WERI-Rb-1 (cell line): ENCODE measurements at regions not wholly inside any gene's neighbourhood (a gene's known extent, or its start where the extent isn't known, plus 50 kb on each side); places are given as distances from the start of the nearest gene placed in this dataset.

Source experiments
- DNase-seq: peaks from one replicate; pipeline ENCODE4 v3.0.0-alpha.2; 2020
- H3K27ac ChIP-seq: fragments of 250-450 bp; sonication (Bioruptor Pico); 2 replicates; pipeline ENCODE4 v1.5.1; 2020; ENCODE audit warnings: mild to moderate bottlenecking, moderate library complexity
- H3K27me3 ChIP-seq: fragments of 250-450 bp; sonication (Bioruptor Pico); 2 replicates; pipeline ENCODE4 v1.5.1; 2021; ENCODE audit warnings: mild to moderate bottlenecking, low read depth, moderate library complexity; ENCODE audit not compliant: insufficient read depth, severe bottlenecking
- H3K36me3 ChIP-seq: fragments of 250-450 bp; sonication (Bioruptor Pico); 2 replicates; pipeline ENCODE4 v1.5.1; 2020; ENCODE audit warnings: mild to moderate bottlenecking, moderate library complexity
- H3K4me3 ChIP-seq: 2 replicates; pipeline ENCODE4 v1.5.1; 2011; ENCODE audit warnings: low read depth, mild to moderate bottlenecking, control low read depth, low read length
- H3K9me3 ChIP-seq: fragments of 250-450 bp; sonication (Bioruptor Pico); 2 replicates; pipeline ENCODE4 v1.5.1; 2021; ENCODE audit warnings: mild to moderate bottlenecking, moderate library complexity; ENCODE audit not compliant: severe bottlenecking
- TF ChIP-seq, protein P1 (sequence below): IDR thresholded peaks from 2 replicates; pipeline ENCODE4 v1.5.1; 2011; ENCODE audit warnings: low read depth, mild to moderate bottlenecking, control low read depth, inconsistent platforms, low read length

GRCh38 chr16:80317116-80317515, 223.7 kb upstream of the DYNLRB2 start:
- no peaks in the 10 kb centered on the region for H3K9me3 ChIP-seq
- H3K27me3 ChIP-seq = peaks cover 3% of the 10 kb centered on the region
- TF ChIP-seq, protein P1, sequence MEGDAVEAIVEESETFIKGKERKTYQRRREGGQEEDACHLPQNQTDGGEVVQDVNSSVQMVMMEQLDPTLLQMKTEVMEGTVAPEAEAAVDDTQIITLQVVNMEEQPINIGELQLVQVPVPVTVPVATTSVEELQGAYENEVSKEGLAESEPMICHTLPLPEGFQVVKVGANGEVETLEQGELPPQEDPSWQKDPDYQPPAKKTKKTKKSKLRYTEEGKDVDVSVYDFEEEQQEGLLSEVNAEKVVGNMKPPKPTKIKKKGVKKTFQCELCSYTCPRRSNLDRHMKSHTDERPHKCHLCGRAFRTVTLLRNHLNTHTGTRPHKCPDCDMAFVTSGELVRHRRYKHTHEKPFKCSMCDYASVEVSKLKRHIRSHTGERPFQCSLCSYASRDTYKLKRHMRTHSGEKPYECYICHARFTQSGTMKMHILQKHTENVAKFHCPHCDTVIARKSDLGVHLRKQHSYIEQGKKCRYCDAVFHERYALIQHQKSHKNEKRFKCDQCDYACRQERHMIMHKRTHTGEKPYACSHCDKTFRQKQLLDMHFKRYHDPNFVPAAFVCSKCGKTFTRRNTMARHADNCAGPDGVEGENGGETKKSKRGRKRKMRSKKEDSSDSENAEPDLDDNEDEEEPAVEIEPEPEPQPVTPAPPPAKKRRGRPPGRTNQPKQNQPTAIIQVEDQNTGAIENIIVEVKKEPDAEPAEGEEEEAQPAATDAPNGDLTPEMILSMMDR = no peak
- H3K27ac ChIP-seq = no peak overlapping the region
- no peak for DNase-seq
- H3K36me3 ChIP-seq = no peaks in the 10 kb centered on the region
- no peak overlapping the region for H3K4me3 ChIP-seq

DNA sequence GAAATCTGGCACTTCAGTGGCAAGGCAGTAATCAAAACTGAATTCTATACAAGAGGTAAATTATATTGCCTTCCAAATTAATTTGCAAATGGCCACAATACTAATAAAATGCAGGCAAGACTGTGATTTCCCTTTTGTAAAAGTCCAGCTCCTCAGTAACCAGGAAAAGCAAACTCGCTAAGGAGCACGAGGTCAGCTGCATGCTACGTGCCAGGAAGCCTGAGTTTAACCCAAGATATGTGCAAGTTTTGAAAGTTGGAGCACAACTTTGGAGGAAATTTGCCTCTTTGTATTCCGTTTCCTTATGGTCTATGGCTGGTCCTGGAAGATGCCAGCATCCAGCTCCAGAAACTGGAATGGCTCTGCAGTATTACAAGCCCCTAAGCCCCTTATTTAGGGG, 226.8 kb upstream of the DYNLRB2 start:
- Histone ChIP-seq H3K9me3 (no peaks in the 10 kb centered on the region), H3K27ac (no peak overlapping the region), H3K27me3 (peaks cover 3% of the 10 kb centered on the region), H3K4me3 (no peak overlapping the region), H3K36me3 (no peaks in the 10 kb centered on the region)
- no peak for DNase-seq
- TF ChIP-seq, protein P1 = no peak

- no peak overlapping the region for H3K4me3 ChIP-seq
- DNase-seq = no peak
These were observed 231.6 kb upstream of the DYNLRB2 start for GRCh38 chr16:80309178-80309577.

GRCh38 chr16:80305410-80305809, 235.4 kb upstream of the DYNLRB2 start:
- no peaks in the 10 kb centered on the region for H3K27me3 ChIP-seq
- H3K4me3 ChIP-seq = no peak overlapping the region
- TF ChIP-seq, protein P1 = no peak
- H3K27ac ChIP-seq = no peak overlapping the region
- H3K36me3 ChIP-seq = no peaks in the 10 kb centered on the region
- no peak for DNase-seq
- H3K9me3 ChIP-seq = no peaks in the 10 kb centered on the region

More at GRCh38 chr16:80309178-80309577, 231.6 kb upstream of the DYNLRB2 start:
- Histone ChIP-seq H3K27me3 (no peaks in the 10 kb centered on the region), H3K9me3 (no peaks in the 10 kb centered on the region), H3K36me3 (no peaks in the 10 kb centered on the region), H3K27ac (no peak overlapping the region)
- TF ChIP-seq, protein P1 = no peak

- TF ChIP-seq, protein P1 = no peak
- no peak overlapping the region for H3K4me3 ChIP-seq
- H3K27me3 ChIP-seq = no peaks in the 10 kb centered on the region
- no peak overlapping the region for H3K27ac ChIP-seq
- no peak for DNase-seq
- H3K9me3 ChIP-seq = no peaks in the 10 kb centered on the region
- no peaks in the 10 kb centered on the region for H3K36me3 ChIP-seq
These were observed 237.1 kb upstream of the DYNLRB2 start for GRCh38 chr16:80303691-80304090.

DNA sequence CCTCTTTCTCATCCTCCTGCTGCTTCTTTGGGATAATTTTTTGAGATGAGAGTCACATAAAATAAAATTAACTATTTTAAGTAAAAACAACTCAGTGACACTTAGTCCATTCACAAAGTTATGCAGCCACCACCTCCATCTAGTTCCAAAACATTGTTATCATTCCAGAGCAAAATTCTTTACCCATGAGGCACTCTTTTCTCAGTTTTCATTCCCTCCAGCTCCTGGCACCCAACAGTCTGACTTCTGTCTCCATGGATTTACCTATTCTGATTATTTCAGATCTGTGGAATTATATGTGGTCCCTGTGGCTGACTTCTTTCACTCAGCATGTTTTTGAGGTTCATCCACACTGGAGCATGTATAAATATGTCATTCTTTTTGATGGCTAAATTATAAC, 239.9 kb upstream of the DYNLRB2 start:
- H3K36me3 ChIP-seq = no peaks in the 10 kb centered on the region
- H3K9me3 ChIP-seq = no peaks in the 10 kb centered on the region
- no peak overlapping the region for H3K4me3 ChIP-seq
- TF ChIP-seq, protein P1 = no peak
- DNase-seq = no peak
- no peaks in the 10 kb centered on the region for H3K27me3 ChIP-seq
- no peak overlapping the region for H3K27ac ChIP-seq
